ENCODE measurements at regions not wholly inside any gene's neighbourhood (a gene's known extent, or its start where the extent isn't known, plus 50 kb on each side); places are given as distances from the start of the nearest gene placed in this dataset.
"Not testable (repeated sequence)": the region's sequence is repeated elsewhere in the genome, so short reads cannot be mapped to it uniquely, and the experiment has no call there.

DNA sequence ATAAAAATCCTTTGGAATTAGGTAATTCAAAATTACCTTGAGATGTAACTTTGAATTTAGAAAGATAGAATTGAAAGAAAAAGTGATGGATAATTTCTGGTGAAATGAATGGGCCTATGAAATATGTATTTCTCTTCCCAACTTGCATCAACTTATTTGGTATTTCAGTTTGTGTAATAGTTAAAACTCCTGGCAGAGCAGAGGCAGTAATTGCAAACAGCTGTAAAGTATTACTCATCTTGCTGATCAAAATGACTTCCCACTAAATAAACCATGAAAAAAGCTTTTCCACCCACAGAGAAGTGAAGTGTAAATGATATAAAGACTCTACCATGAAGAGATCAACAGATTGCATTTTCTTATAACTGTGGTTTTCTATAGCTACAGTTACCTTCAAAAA, 201.0 kb downstream of the POTED start:
- not testable (repeated sequence) for DNase-seq (ENCODE audit: low read depth)

GRCh38 chr21:13806444-13806843, 196.9 kb downstream of the POTED start:
- not testable (repeated sequence) for DNase-seq (ENCODE audit: low read depth)

DNA sequence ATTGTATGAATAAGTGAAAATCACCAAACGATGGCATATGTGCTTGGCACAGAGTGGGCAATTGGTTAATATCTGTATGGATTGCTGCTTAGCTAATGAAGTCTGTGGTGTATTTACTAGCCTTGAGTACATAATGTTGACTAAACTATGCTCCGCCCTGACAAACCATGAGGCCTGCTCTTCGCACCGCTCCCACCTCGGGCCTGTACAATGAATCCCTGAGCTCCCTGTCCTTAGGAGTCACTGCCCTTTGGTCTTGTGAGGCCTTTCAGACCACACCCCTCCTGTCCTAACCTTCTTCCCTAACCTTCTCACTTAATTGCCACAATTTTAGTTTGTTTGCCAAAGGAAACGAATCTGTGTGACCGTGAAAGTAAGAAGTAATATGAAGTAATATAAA, 193.2 kb downstream of the POTED start:
- not testable (repeated sequence) for DNase-seq (ENCODE audit: low read depth)

Data from stimulated activated CD8-positive, alpha-beta memory T cell treated with anti-CD3 and anti-CD28 coated beads, Interleukin-7, amount 100 ng/mL, for 24 hours (primary cell).